CD4-positive, alpha-beta T cell treated with Interleukin-6 at 100 ng/mL for 8 hours (primary cell): ENCODE measurements at regions not wholly inside any gene's neighbourhood (a gene's known extent, or its start where the extent isn't known, plus 50 kb on each side); places are given as distances from the start of the nearest gene placed in this dataset.
"Not testable (repeated sequence)": the region's sequence is repeated elsewhere in the genome, so short reads cannot be mapped to it uniquely, and the experiment has no call there.

Source experiments
- DNase-seq: peaks from one replicate; pipeline ENCODE4 v3.0.0-alpha.2; 2020; ENCODE audit warnings: mixed read lengths, low spot score

- DNase-seq, result no peak
Measured at GRCh38 chr7:131051304-131051703, 276.4 kb upstream of the MKLN1 start.

DNA sequence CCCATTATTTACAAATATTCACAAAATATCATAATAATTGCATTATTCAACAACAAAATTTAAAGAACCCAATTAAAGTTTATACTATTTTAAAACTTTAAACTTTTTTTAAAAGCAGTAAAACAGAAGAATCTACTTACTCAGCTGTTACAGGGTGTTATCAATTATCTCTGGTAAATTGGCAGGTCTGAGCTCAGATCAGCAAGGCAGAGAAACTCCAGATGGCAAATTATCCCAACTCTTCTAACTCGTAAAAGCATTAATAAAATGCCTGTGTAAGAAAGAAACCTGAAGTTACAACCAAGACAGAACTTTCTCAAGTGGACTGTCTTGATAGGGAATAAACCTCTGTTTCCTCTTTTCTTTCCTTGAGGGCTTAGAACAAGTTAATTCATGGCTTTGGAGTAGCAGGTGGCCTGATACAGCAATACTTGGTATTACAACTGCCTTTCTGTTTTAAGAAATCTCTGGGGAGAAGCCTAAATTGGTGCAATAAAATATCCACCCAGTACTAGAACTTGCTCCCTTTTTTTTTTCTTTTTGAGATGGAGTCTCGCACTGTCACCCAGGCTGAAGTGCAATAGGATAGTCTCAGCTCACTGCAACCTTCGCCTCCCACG, 275.3 kb upstream of the MKLN1 start:
- DNase-seq, result no peak

DNA sequence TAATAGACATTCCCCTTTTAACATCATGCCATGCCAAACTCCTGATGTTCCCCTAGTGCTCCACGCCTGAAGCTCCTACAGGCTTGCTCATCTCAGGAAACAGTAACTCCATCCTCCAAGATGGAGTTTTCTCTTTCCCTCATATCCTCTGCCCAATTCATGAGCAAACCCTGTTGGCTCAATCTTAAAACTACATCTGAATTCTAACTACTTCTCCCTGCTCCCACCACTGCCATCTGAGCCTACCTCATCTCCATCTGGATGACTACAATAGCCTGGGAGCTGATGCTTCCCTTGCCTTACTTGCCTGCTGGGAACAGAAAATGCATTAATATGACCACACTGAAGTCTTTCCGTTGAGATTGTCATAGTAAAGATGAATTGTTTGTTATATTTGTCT, 271.7 kb upstream of the MKLN1 start:
- DNase-seq, result no peak

- DNase-seq, result peak; percentile 62
Measured at GRCh38 chr7:131057015-131057793, 270.5 kb upstream of the MKLN1 start.

GRCh38 chr7:131057794-131058070, 269.9 kb upstream of the MKLN1 start:
- peak; percentile 46 for DNase-seq

- DNase-seq, result not testable (repeated sequence)
Measured at GRCh38 chr7:131058561-131059288, 269.0 kb upstream of the MKLN1 start.

- DNase-seq, result not testable (repeated sequence)
Measured at GRCh38 chr7:131059401-131059800, 268.3 kb upstream of the MKLN1 start.

GRCh38 chr7:131061158-131061557, 266.5 kb upstream of the MKLN1 start:
- DNase-seq, result peak; percentile 22

DNA sequence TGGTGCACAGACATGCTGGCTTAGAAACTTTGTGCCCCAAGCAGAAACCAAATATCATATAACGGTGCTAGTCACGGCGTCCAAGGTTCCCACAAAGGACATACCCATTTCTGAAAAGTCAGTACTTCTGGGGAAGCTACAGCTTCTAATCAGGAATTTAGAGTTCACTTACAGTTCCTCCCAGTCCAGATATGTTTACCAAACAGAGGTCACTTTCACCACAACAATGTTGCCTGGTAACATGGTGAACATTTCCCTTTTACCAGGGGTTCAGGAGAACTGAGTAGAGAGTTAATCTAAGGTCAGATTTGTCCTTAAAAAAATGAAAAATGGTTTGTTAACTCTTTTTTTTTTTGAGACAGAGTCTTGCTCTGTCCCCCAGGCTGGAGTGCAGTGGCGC, 265.9 kb upstream of the MKLN1 start:
- no peak for DNase-seq

GRCh38 chr7:131066635-131067034, 261.0 kb upstream of the MKLN1 start:
- DNase-seq, result no peak

DNA sequence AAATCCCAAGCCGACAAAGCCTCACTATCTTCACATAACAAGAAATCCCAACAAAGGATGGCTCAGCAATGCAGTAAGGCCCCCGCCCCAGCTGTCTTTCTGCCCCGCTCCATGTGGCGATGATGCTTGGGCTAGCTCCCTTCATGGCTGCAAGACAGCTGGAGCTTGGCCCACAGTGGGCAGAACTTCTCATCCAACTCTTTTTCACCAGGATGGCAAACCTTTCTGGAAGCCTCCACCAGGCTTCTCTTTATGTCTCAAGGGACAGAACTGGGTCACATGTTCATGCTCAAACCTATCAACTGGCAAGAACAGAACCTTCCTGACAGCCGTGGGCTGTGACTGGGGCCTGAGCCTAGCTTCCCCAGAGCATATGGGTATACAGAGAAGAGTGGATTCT, 260.5 kb upstream of the MKLN1 start:
- DNase-seq, result no peak

- no peak for DNase-seq
Measured at GRCh38 chr7:131068604-131069021, 259.1 kb upstream of the MKLN1 start.

DNA sequence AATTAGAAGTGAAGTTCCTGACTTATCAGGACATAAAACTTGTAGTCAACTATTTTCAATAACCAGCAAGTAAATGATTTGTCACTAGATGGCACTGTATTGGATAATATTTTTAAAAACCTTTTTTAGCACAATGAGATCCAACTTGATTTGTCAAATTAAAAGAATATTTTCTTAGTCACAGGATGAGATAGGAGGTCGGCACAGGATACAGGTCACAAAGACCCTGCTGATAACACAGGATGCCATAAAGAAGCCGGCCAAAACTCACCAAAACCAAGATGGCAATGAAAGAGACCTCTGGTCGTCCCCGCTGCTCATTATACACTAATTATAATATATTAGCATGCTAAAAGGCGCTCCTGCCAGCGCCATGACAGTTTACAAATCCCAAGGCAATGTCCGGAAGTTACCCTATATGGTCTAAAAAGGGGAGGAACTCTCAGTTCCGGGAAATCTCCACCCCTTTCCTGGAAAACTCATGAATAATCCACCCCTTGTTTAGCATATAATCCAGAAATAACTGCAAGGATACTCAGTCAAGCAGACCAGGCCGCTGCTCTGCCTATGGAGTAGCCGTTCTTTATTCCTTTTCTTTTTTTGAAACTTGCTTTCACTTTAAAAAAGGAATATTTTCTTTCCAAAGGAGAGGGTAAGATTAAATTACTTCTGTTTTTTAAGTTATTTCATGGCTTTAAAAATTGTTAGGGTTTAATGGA, 255.7 kb upstream of the MKLN1 start:
- no peak for DNase-seq

DNA sequence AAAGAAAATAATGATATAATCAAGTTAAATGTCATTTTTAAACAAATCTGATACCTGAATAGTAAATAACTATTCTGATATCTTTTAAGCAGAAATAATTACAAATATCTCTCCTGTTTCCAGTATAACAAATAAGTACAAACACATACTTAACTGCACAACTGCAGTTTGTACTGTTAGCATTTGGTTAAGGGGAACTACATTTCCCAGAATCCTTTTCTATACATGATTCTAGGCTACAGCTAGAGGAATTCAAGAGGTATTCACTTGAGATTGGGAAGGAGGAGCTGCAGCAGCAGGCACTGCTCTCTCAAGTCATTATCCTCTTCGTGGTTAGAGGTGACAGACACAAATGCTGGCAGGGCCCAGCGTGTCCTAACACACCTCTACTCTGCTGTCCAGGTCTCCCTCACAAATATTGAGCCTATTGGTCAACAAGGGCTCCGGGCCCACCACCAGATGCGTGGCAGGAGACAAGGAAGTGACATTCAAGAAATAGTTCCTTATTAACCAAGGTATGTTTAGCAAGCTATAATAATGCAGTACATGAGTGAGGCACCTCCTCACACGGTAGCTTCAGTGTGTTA, 255.1 kb upstream of the MKLN1 start:
- DNase-seq, result no peak

DNA sequence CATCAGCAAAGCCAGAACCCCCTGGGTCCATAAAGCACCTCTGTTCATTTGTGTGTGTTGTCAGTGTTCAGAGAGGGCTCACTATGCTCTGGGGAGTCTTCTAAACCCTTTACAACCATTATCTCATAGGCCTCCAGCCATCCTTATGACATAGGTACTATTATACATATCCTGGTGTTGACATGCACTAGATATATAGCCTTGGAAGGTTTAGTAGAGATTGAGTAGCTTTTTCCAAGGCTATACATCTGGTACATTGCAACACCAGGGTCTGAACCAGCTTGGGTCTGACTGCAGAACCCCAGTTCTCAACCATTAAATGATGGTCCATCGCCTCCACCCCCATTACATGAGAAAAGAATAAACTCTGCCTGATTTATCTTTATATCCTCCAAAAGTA, 253.6 kb upstream of the MKLN1 start:
- no peak for DNase-seq

- DNase-seq, result no peak
Measured at GRCh38 chr7:131074585-131074984, 253.1 kb upstream of the MKLN1 start.

GRCh38 chr7:131075406-131075805, 252.3 kb upstream of the MKLN1 start:
- DNase-seq, result no peak

DNA sequence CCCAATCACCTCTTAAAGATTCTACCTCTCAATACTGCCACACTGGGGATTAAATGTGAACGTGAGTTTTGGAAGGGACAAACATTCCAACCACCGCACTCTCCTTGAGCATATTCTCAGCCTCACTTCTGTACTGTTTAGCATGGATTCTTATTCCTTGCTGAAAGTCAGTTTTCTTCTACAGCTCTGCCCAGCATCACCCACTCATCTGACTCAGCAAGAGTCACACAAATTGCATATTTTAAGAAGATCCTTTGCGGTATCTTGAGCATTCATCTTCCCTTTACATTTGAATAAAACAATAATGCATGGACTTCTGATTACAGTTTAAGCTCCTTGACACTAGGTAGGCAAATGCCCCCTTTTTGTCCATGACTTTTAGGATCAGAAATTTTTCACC, 251.6 kb upstream of the MKLN1 start:
- no peak for DNase-seq

DNA sequence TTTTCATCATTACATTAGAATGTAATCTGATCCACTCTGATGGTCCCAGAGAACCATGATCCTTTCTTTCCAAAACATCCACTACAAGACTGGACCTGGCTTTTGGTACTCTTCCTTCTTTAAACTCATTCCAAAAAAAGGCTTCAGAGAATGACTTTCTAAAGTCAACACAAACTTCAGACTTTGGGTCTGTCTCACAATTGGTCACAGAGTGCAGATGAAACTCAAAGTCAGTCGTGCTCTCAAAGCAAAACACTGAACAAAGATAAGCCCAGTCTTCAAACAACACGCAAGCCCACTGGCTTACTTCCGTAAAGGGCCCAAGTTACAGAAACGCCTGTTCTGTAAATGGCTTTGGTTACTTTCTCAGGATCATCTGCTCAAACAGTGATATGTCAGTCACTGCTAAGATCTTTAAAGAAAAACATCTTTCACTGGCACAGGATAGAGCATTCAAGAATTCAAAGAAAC, 250.9 kb upstream of the MKLN1 start:
- DNase-seq, result no peak

- DNase-seq, result no peak
Measured at GRCh38 chr7:131077735-131078134, 249.9 kb upstream of the MKLN1 start.

GRCh38 chr7:131080754-131081153, 246.9 kb upstream of the MKLN1 start:
- no peak for DNase-seq

DNA sequence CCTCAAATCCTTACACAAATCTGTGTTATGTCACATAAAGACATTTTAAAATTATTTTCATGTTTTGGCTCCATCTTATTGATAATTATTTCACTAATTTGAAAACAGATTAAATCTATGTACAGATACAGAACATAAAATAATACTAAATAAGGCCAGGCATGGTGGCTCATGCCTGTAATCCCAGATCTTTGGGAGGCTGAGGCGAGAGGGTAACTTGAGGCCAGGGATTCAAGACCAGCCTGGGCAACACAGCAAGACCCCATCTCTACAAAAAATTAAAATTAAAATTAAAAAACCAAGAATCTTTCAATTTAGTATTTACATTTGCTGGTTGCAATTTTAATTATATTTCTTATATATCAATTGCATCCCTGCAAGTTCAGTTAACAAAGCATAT, 246.4 kb upstream of the MKLN1 start:
- no peak for DNase-seq
